ENCODE measurements at regions not wholly inside any gene's neighbourhood (a gene's known extent, or its start where the extent isn't known, plus 50 kb on each side); places are given as distances from the start of the nearest gene placed in this dataset.

- TF ChIP-seq ESRRG (CRISPR knock-in tag; IDR thresholded peaks at IDR 0.05) (no peak), SNAI2 (CRISPR knock-in tag; IDR thresholded peaks at IDR 0.05) (no peak), ZFP30 (CRISPR knock-in tag; IDR thresholded peaks at IDR 0.05) (no peak)
- TF ChIP-seq, protein P1, sequence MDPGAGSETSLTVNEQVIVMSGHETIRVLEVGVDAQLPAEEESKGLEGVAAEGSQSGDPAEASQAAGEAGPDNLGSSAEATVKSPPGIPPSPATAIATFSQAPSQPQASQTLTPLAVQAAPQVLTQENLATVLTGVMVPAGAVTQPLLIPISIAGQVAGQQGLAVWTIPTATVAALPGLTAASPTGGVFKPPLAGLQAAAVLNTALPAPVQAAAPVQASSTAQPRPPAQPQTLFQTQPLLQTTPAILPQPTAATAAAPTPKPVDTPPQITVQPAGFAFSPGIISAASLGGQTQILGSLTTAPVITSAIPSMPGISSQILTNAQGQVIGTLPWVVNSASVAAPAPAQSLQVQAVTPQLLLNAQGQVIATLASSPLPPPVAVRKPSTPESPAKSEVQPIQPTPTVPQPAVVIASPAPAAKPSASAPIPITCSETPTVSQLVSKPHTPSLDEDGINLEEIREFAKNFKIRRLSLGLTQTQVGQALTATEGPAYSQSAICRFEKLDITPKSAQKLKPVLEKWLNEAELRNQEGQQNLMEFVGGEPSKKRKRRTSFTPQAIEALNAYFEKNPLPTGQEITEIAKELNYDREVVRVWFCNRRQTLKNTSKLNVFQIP (CRISPR knock-in tag; IDR thresholded peaks at IDR 0.05; ENCODE audit: borderline replicate concordance, low read depth), result no peak
These were observed 503.6 kb upstream of the LRRN3 start (continued) for GRCh38 chr7:110587294-110587693.

DNA sequence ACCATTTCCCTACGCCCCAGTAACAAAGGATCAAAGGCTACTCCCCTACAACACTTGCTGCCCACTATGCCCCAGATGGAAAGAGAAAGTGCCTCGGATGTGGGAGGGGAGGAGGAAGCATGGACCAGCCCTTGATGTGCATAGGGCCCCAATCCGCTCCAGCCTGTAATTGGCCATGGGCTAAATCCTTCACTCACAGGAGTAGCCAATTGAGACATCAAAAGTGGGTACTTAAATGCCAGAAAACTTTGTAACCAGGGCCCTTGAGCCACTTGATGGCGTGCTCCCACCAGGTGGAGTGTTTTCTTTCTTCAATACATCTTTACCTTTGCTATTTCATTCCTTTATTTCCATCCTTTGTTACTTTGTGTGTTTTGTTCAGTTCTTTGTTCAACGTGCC, 500.5 kb upstream of the LRRN3 start:
- no peak for TF ChIP-seq GLIS3 (CRISPR knock-in tag; IDR thresholded peaks at IDR 0.05)
- no peak for ATAC-seq

DNA sequence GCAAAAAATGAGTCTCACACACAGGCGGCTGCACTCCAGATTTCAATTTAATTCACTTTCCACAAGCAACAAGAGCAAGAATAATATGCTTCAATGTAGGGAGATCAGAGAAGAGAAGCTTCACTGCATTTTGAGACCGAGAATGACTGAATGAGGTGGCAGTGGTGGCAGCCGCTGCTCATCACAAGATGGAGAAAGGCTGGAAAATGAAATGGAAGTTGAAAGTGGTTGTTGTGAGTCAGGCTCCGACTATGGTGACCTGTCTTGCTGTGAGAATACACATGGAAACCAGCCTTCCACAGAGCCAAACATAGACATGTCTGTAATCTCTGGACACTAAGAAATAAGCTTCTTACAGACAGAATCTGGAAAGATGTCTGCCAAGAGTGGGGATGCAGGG, 499.6 kb upstream of the LRRN3 start:
- TF ChIP-seq OSR1 (CRISPR knock-in tag; IDR thresholded peaks at IDR 0.05) (no peak), RARB (CRISPR knock-in tag; IDR thresholded peaks at IDR 0.05) (no peak), ZNF70 (CRISPR knock-in tag; IDR thresholded peaks at IDR 0.05) (no peak), ZNF565 (CRISPR knock-in tag; conservative IDR thresholded peaks at IDR 0.05; ENCODE audit: low read depth) (no peak), ZFP30 (CRISPR knock-in tag; IDR thresholded peaks at IDR 0.05) (no peak), CREB5 (CRISPR knock-in tag; IDR thresholded peaks at IDR 0.05; ENCODE audit: low read depth) (no peak), ZFP3 (CRISPR knock-in tag; IDR thresholded peaks at IDR 0.05) (no peak), TCF4 (CRISPR knock-in tag; IDR thresholded peaks at IDR 0.05; ENCODE audit: borderline replicate concordance) (no peak), ESRRG (CRISPR knock-in tag; IDR thresholded peaks at IDR 0.05) (no peak), TOX (CRISPR knock-in tag; IDR thresholded peaks at IDR 0.05; ENCODE audit: borderline replicate concordance) (no peak), GLIS3 (CRISPR knock-in tag; IDR thresholded peaks at IDR 0.05) (no peak), CSDC2 (CRISPR knock-in tag; IDR thresholded peaks at IDR 0.05) (no peak), SNAI2 (CRISPR knock-in tag; IDR thresholded peaks at IDR 0.05) (no peak), ZC3H10 (CRISPR knock-in tag; IDR thresholded peaks at IDR 0.05) (no peak), ZNF8 (CRISPR knock-in tag; IDR thresholded peaks at IDR 0.05) (no peak)
- TF ChIP-seq, protein P2, sequence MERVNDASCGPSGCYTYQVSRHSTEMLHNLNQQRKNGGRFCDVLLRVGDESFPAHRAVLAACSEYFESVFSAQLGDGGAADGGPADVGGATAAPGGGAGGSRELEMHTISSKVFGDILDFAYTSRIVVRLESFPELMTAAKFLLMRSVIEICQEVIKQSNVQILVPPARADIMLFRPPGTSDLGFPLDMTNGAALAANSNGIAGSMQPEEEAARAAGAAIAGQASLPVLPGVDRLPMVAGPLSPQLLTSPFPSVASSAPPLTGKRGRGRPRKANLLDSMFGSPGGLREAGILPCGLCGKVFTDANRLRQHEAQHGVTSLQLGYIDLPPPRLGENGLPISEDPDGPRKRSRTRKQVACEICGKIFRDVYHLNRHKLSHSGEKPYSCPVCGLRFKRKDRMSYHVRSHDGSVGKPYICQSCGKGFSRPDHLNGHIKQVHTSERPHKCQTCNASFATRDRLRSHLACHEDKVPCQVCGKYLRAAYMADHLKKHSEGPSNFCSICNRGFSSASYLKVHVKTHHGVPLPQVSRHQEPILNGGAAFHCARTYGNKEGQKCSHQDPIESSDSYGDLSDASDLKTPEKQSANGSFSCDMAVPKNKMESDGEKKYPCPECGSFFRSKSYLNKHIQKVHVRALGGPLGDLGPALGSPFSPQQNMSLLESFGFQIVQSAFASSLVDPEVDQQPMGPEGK (CRISPR knock-in tag; IDR thresholded peaks at IDR 0.05; ENCODE audit: borderline replicate concordance), result no peak
- TF ChIP-seq, protein P3, sequence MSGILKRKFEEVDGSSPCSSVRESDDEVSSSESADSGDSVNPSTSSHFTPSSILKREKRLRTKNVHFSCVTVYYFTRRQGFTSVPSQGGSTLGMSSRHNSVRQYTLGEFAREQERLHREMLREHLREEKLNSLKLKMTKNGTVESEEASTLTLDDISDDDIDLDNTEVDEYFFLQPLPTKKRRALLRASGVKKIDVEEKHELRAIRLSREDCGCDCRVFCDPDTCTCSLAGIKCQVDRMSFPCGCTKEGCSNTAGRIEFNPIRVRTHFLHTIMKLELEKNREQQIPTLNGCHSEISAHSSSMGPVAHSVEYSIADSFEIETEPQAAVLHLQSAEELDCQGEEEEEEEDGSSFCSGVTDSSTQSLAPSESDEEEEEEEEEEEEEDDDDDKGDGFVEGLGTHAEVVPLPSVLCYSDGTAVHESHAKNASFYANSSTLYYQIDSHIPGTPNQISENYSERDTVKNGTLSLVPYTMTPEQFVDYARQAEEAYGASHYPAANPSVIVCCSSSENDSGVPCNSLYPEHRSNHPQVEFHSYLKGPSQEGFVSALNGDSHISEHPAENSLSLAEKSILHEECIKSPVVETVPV (CRISPR knock-in tag; IDR thresholded peaks at IDR 0.05), result no peak
- TF ChIP-seq, protein P4, sequence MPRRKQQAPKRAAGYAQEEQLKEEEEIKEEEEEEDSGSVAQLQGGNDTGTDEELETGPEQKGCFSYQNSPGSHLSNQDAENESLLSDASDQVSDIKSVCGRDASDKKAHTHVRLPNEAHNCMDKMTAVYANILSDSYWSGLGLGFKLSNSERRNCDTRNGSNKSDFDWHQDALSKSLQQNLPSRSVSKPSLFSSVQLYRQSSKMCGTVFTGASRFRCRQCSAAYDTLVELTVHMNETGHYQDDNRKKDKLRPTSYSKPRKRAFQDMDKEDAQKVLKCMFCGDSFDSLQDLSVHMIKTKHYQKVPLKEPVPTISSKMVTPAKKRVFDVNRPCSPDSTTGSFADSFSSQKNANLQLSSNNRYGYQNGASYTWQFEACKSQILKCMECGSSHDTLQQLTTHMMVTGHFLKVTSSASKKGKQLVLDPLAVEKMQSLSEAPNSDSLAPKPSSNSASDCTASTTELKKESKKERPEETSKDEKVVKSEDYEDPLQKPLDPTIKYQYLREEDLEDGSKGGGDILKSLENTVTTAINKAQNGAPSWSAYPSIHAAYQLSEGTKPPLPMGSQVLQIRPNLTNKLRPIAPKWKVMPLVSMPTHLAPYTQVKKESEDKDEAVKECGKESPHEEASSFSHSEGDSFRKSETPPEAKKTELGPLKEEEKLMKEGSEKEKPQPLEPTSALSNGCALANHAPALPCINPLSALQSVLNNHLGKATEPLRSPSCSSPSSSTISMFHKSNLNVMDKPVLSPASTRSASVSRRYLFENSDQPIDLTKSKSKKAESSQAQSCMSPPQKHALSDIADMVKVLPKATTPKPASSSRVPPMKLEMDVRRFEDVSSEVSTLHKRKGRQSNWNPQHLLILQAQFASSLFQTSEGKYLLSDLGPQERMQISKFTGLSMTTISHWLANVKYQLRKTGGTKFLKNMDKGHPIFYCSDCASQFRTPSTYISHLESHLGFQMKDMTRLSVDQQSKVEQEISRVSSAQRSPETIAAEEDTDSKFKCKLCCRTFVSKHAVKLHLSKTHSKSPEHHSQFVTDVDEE (CRISPR knock-in tag; IDR thresholded peaks at IDR 0.05), result no peak
- TF ChIP-seq, protein P1 (CRISPR knock-in tag; IDR thresholded peaks at IDR 0.05; ENCODE audit: borderline replicate concordance, low read depth), result no peak
- ATAC-seq, result no peak

All from SK-N-SH treated with all-trans-retinoic acid at 6 μM for 48 hours (cell line).